H9 (cell line): ENCODE measurements at regions not wholly inside any gene's neighbourhood (a gene's known extent, or its start where the extent isn't known, plus 50 kb on each side); places are given as distances from the start of the nearest gene placed in this dataset.

Experiments
- DNase-seq: peaks from one replicate; pipeline ENCODE4 v3.0.0-alpha.2; 2017
- H2AFZ ChIP-seq: one replicate; pipeline ENCODE4 v1.6.1; 2013; ENCODE audit warnings: mild to moderate bottlenecking, low read length, control low read depth, moderate library complexity
- H2AK5ac ChIP-seq: 2 replicates; pipeline ENCODE4 v1.6.1; 2013; ENCODE audit warnings: low read length, control low read depth, mixed read lengths; ENCODE audit not compliant: insufficient read length
- H2BK120ac ChIP-seq: one replicate; pipeline ENCODE4 v1.6.1; 2013; ENCODE audit warnings: low read depth, mild to moderate bottlenecking, low read length, control low read depth, inconsistent platforms; ENCODE audit not compliant: poor library complexity, severe bottlenecking
- H2BK12ac ChIP-seq: 2 replicates; pipeline ENCODE4 v1.6.1; 2013; ENCODE audit warnings: low read length, control low read depth, mixed read lengths, low read depth; ENCODE audit not compliant: insufficient read length
- H2BK15ac ChIP-seq: 2 replicates; pipeline ENCODE4 v1.6.1; 2013; ENCODE audit warnings: low read depth, low read length, control low read depth
- H2BK20ac ChIP-seq: one replicate; pipeline ENCODE4 v1.6.1; 2013; ENCODE audit warnings: low read depth, mild to moderate bottlenecking, low read length, control low read depth, inconsistent platforms; ENCODE audit not compliant: poor library complexity, severe bottlenecking
- H2BK5ac ChIP-seq: 2 replicates; pipeline ENCODE4 v1.6.1; 2013; ENCODE audit warnings: low read length, control low read depth, mixed read lengths; ENCODE audit not compliant: insufficient read length
- H3K14ac ChIP-seq: 2 replicates; pipeline ENCODE4 v1.6.1; 2013; ENCODE audit warnings: low read length, control low read depth; ENCODE audit not compliant: insufficient read depth
- H3K18ac ChIP-seq: 2 replicates; pipeline ENCODE4 v1.6.1; 2013; ENCODE audit warnings: low read depth, mild to moderate bottlenecking, mixed read lengths, low read length, control low read depth; ENCODE audit not compliant: insufficient read length
- H3K23ac ChIP-seq: 2 replicates; pipeline ENCODE4 v1.6.1; 2013; ENCODE audit warnings: low read length, control low read depth, mixed read lengths, low read depth; ENCODE audit not compliant: insufficient read length
- H3K23me2 ChIP-seq: 2 replicates; pipeline ENCODE4 v1.6.1; 2013; ENCODE audit warnings: low read depth, mild to moderate bottlenecking, mixed read lengths, low read length, control low read depth; ENCODE audit not compliant: insufficient read length, poor library complexity, severe bottlenecking
- H3K27ac ChIP-seq: 2 replicates; pipeline ENCODE4 v1.5.1; 2013; ENCODE audit warnings: low read length, control low read depth, mixed read lengths, low read depth; ENCODE audit not compliant: insufficient read length
- H3K27me3 ChIP-seq: 2 replicates; pipeline ENCODE4 v1.6.1; 2013; ENCODE audit warnings: low read length, control low read depth, inconsistent platforms; ENCODE audit not compliant: insufficient read depth
- H3K4ac ChIP-seq: 2 replicates; pipeline ENCODE4 v1.6.1; 2013; ENCODE audit warnings: low read depth, mild to moderate bottlenecking, control low read depth, inconsistent platforms, low read length, moderate library complexity
- H3K4me1 ChIP-seq: 2 replicates; pipeline ENCODE4 v1.6.1; 2013; ENCODE audit warnings: low read length, control low read depth, inconsistent platforms; ENCODE audit not compliant: insufficient read depth
- H3K4me2 ChIP-seq: 2 replicates; pipeline ENCODE4 v1.6.1; 2013; ENCODE audit warnings: low read length, control low read depth, mixed read lengths; ENCODE audit not compliant: insufficient read length, insufficient read depth
- H3K56ac ChIP-seq: 2 replicates; pipeline ENCODE4 v1.6.1; 2013; ENCODE audit warnings: low read depth, mild to moderate bottlenecking, mixed read lengths, low read length, control low read depth; ENCODE audit not compliant: insufficient read length
- H3K79me1 ChIP-seq: 2 replicates; pipeline ENCODE4 v1.6.1; 2013; ENCODE audit warnings: low read depth, mild to moderate bottlenecking, moderate library complexity, low read length, control low read depth, inconsistent platforms; ENCODE audit not compliant: insufficient read depth, poor library complexity, severe bottlenecking
- H3K79me2 ChIP-seq: 2 replicates; pipeline ENCODE4 v1.6.1; 2013; ENCODE audit warnings: low read length, control low read depth, inconsistent platforms; ENCODE audit not compliant: insufficient read depth
- H3K9ac ChIP-seq: 2 replicates; pipeline ENCODE4 v1.6.1; 2013; ENCODE audit warnings: low read length, control low read depth, mixed read lengths; ENCODE audit not compliant: insufficient read length; ENCODE audit errors: extremely low read depth
- H3K9me3 ChIP-seq: one replicate; pipeline ENCODE4 v1.6.1; 2013; ENCODE audit warnings: low read depth, low read length, inconsistent platforms; ENCODE audit not compliant: control insufficient read depth
- H3T11ph ChIP-seq: one replicate; pipeline ENCODE4 v1.6.1; 2013; ENCODE audit warnings: mild to moderate bottlenecking, low read length, control low read depth, inconsistent platforms
- H4K20me1 ChIP-seq: one replicate; pipeline ENCODE4 v1.6.1; 2013; ENCODE audit not compliant: control insufficient read depth, insufficient read length, insufficient read depth
- H4K5ac ChIP-seq: 2 replicates; pipeline ENCODE4 v1.6.1; 2013; ENCODE audit warnings: low read depth, mild to moderate bottlenecking, mixed read lengths, low read length, control low read depth; ENCODE audit not compliant: insufficient read length
- H4K8ac ChIP-seq: replicated peaks from 2 replicates; pipeline ENCODE4 v1.6.1; 2013; ENCODE audit warnings: low read length, control low read depth, mixed read lengths, low read depth; ENCODE audit not compliant: insufficient read length
- H4K91ac ChIP-seq: 2 replicates; pipeline ENCODE4 v1.6.1; 2013; ENCODE audit warnings: low read depth, mild to moderate bottlenecking, moderate library complexity, mixed read lengths, low read length, control low read depth; ENCODE audit not compliant: insufficient read length
- H3K27ac Mint-ChIP-seq, 3 experiments: 2 replicates in 2 of 3; 3 replicates in 1 of 3; pipeline ENCODE4 v1.8.0; 2020 to 2021; ENCODE audit warnings: mixed read lengths in 3 of 3, mild to moderate bottlenecking in 1 of 3, moderate library complexity in 1 of 3
- H3K27me3 Mint-ChIP-seq: 2 replicates; pipeline ENCODE4 v1.8.0; 2021; ENCODE audit warnings: low read depth, mild to moderate bottlenecking, moderate library complexity, mixed read lengths
- H3K36me3 Mint-ChIP-seq, 3 experiments: 2 replicates in 2 of 3; 3 replicates in 1 of 3; pipeline ENCODE4 v1.8.0; 2020 to 2021; ENCODE audit warnings: low read depth in 3 of 3, mixed read lengths in 3 of 3; ENCODE audit not compliant: insufficient read depth in 1 of 3
- H3K4me1 Mint-ChIP-seq, 2 experiments: 2 replicates each; pipeline ENCODE4 v1.8.0; 2020; ENCODE audit warnings: mixed read lengths in 2 of 2
- H3K4me3 Mint-ChIP-seq, 2 experiments: 2 replicates in 1 of 2; 3 replicates in 1 of 2; pipeline ENCODE4 v1.8.0; 2020 to 2021; ENCODE audit warnings: mild to moderate bottlenecking in 2 of 2, mixed read lengths in 2 of 2, moderate library complexity in 1 of 2
- H3K9me3 Mint-ChIP-seq, 2 experiments: 2 replicates in 1 of 2; 3 replicates in 1 of 2; pipeline ENCODE4 v1.8.0; 2020; ENCODE audit warnings: mild to moderate bottlenecking in 2 of 2, mixed read lengths in 2 of 2, moderate library complexity in 1 of 2
- CTCF ChIP-seq: fragments of 200-600 bp; sonication (generic); conservative IDR thresholded peaks from 3 replicates; pipeline ENCODE4 v1.8.0; 2021; ENCODE audit warnings: antibody characterized with exemption, mild to moderate bottlenecking
- WGBS: extraction: QIAGEN DNeasy Blood & Tissue Kit; methylation state at CpG from one replicate; pipeline ENCODE4 v1.1.7; 2013; ENCODE audit warnings: missing lambda C conversion rate, low lambda C conversion rate, mixed read lengths; ENCODE audit not compliant: insufficient read length; ENCODE audit errors: extremely low coverage; 5-methylcytosine and 5-hydroxymethylcytosine counted together

- H4K5ac ChIP-seq, result no peak overlapping the region
- H2BK12ac ChIP-seq, result no peak overlapping the region
- H3K4me2 ChIP-seq, result no peak overlapping the region
- no peak overlapping the region for H2BK5ac ChIP-seq
- no peak overlapping the region for H2BK15ac ChIP-seq
- H4K20me1 ChIP-seq, result no peaks in the 10 kb centered on the region
- Mint-ChIP-seq H3K4me3 (no peak overlapping the region), H3K4me1 (no peaks in the 10 kb centered on the region), H3K36me3 (peaks cover 0 to 1% (median 0%) of the 10 kb centered on the region in 3 experiments; a peak in 1 of 7 replicates), H3K27me3 (no peaks in the 10 kb centered on the region), H3K27ac (no peak overlapping the region), H3K9me3 (peaks cover 0 to under 1% of the 10 kb centered on the region in 2 experiments; a peak in 2 of 5 replicates)
- no peak overlapping the region for H3T11ph ChIP-seq
- WGBS, result no CpG with 5 or more reads among the region's 2 CpGs
- no peaks in the 10 kb centered on the region for H3K79me2 ChIP-seq
- H2BK20ac ChIP-seq, result no peak overlapping the region
- no peak overlapping the region for H3K18ac ChIP-seq
- no peaks in the 10 kb centered on the region for H3K23me2 ChIP-seq
- H3K56ac ChIP-seq, result no peak overlapping the region
- H3K27me3 ChIP-seq, result no peaks in the 10 kb centered on the region
- no peak overlapping the region for H4K91ac ChIP-seq
- H3K79me1 ChIP-seq, result no peaks in the 10 kb centered on the region
- H2AFZ ChIP-seq, result no peak overlapping the region
- no peak overlapping the region for H3K27ac ChIP-seq
- no peak for TF ChIP-seq CTCF
- no peak overlapping the region for H2AK5ac ChIP-seq
- no peaks in the 10 kb centered on the region for H3K4me1 ChIP-seq
- no peaks in the 10 kb centered on the region for H3K9me3 ChIP-seq
- no peak overlapping the region for H3K4ac ChIP-seq
- no peak overlapping the region for H3K9ac ChIP-seq
- DNase-seq, result no peak
- H3K23ac ChIP-seq, result no peak overlapping the region
- no peak overlapping the region for H2BK120ac ChIP-seq
- no peak overlapping the region for H3K14ac ChIP-seq
- H4K8ac ChIP-seq, result no peak overlapping the region
These were observed 107.8 kb upstream of the RAPGEF2 start for GRCh38 chr4:158995040-158995439.
